RKO (cell line): ENCODE measurements at regions not wholly inside any gene's neighbourhood (a gene's known extent, or its start where the extent isn't known, plus 50 kb on each side); places are given as distances from the start of the nearest gene placed in this dataset.
"Not testable (repeated sequence)": the region's sequence is repeated elsewhere in the genome, so short reads cannot be mapped to it uniquely, and the experiment has no call there.

Experiments
- DNase-seq: peaks from one replicate; pipeline ENCODE4 v3.0.0-alpha.2; 2016; ENCODE audit warnings: low spot score

- no peak for DNase-seq
Measured at GRCh38 chr18:39600894-39601293, 2035.3 kb upstream of the CELF4 start.

GRCh38 chr18:39599251-39599650 is 2033.7 kb upstream of the CELF4 start:
- no peak for DNase-seq

- no peak for DNase-seq
Measured at GRCh38 chr18:39596891-39597290, 2031.3 kb upstream of the CELF4 start.

GRCh38 chr18:39596221-39596620 is 2030.6 kb upstream of the CELF4 start:
- DNase-seq, result no peak

GRCh38 chr18:39594206-39594605 is 2028.6 kb upstream of the CELF4 start:
- DNase-seq, result no peak

- DNase-seq, result no peak
Measured at GRCh38 chr18:39591649-39592048, 2026.1 kb upstream of the CELF4 start.

GRCh38 chr18:39589496-39589895 is 2023.9 kb upstream of the CELF4 start:
- no peak for DNase-seq

GRCh38 chr18:39587586-39587985 is 2022.0 kb upstream of the CELF4 start:
- no peak for DNase-seq

- no peak for DNase-seq
Measured at GRCh38 chr18:39586741-39587140, 2021.1 kb upstream of the CELF4 start.

- no peak for DNase-seq
Measured at GRCh38 chr18:39574897-39575296, 2009.3 kb upstream of the CELF4 start.

GRCh38 chr18:39571511-39571910 is 2005.9 kb upstream of the CELF4 start:
- DNase-seq, result peak; percentile 8

- not testable (repeated sequence) for DNase-seq
Measured at GRCh38 chr18:39565551-39566230, 2000.1 kb upstream of the CELF4 start.

GRCh38 chr18:39564716-39565115 is 1999.1 kb upstream of the CELF4 start:
- DNase-seq, result no peak

GRCh38 chr18:39561126-39561525 is 1995.5 kb upstream of the CELF4 start:
- no peak for DNase-seq

GRCh38 chr18:39558658-39559057 is 1993.1 kb upstream of the CELF4 start:
- DNase-seq, result no peak

GRCh38 chr18:39555496-39555895 is 1989.9 kb upstream of the CELF4 start:
- no peak for DNase-seq

- no peak for DNase-seq
Measured at GRCh38 chr18:39550701-39551100, 1985.1 kb upstream of the CELF4 start.

GRCh38 chr18:39549144-39549543 is 1983.5 kb upstream of the CELF4 start:
- no peak for DNase-seq

- DNase-seq, result no peak
Measured at GRCh38 chr18:39531659-39532058, 1966.1 kb upstream of the CELF4 start.

- no peak for DNase-seq
Measured at GRCh38 chr18:39529358-39529757, 1963.8 kb upstream of the CELF4 start.

GRCh38 chr18:39527465-39527864 is 1961.9 kb upstream of the CELF4 start:
- no peak for DNase-seq

GRCh38 chr18:39524370-39524769 is 1958.8 kb upstream of the CELF4 start:
- no peak for DNase-seq

- peak; percentile 76 for DNase-seq
Measured at GRCh38 chr18:39523281-39523680, 1957.7 kb upstream of the CELF4 start.

- no peak for DNase-seq
Measured at GRCh38 chr18:39521164-39521563, 1955.6 kb upstream of the CELF4 start.
